Activated naive CD8-positive, alpha-beta T cell treated with anti-CD3 and anti-CD28 coated beads for 36 hours (primary cell): ENCODE measurements at regions not wholly inside any gene's neighbourhood (a gene's known extent, or its start where the extent isn't known, plus 50 kb on each side); places are given as distances from the start of the nearest gene placed in this dataset.
A peak's percentile ranks its signal among the peaks of the same experiment; 100 is the strongest.

Experiments
- DNase-seq: peaks from one replicate; pipeline ENCODE4 v3.0.0; 2021
- H3K27ac Mint-ChIP-seq: one replicate; pipeline ENCODE4 v1.8.0; 2022; ENCODE audit warnings: mild to moderate bottlenecking, moderate library complexity, mixed read lengths
- H3K27me3 Mint-ChIP-seq: one replicate; pipeline ENCODE4 v1.8.0; 2022; ENCODE audit warnings: mild to moderate bottlenecking, mixed read lengths
- H3K36me3 Mint-ChIP-seq: one replicate; pipeline ENCODE4 v1.8.0; 2021; ENCODE audit warnings: mild to moderate bottlenecking, mixed read lengths
- H3K4me1 Mint-ChIP-seq: one replicate; pipeline ENCODE4 v1.8.0; 2021; ENCODE audit warnings: mixed read lengths
- H3K4me3 Mint-ChIP-seq: one replicate; pipeline ENCODE4 v1.8.0; 2022; ENCODE audit warnings: mild to moderate bottlenecking, moderate library complexity, mixed read lengths
- H3K9me3 Mint-ChIP-seq: one replicate; pipeline ENCODE4 v1.8.0; 2022; ENCODE audit warnings: mixed read lengths

GRCh38 chr4:111923786-111924185 is 221.5 kb upstream of the FAM241A start:
- no peaks in the 10 kb centered on the region for H3K9me3 Mint-ChIP-seq
- peaks cover 5% of the 10 kb centered on the region for H3K27me3 Mint-ChIP-seq
- no peak for DNase-seq
- no peaks in the 10 kb centered on the region for H3K36me3 Mint-ChIP-seq
- H3K27ac Mint-ChIP-seq = no peak overlapping the region
- H3K4me3 Mint-ChIP-seq = no peak overlapping the region
- H3K4me1 Mint-ChIP-seq = no peaks in the 10 kb centered on the region

- Mint-ChIP-seq H3K27ac (no peak overlapping the region), H3K4me1 (no peaks in the 10 kb centered on the region), H3K27me3 (peaks cover 7% of the 10 kb centered on the region), H3K4me3 (no peak overlapping the region), H3K36me3 (no peaks in the 10 kb centered on the region), H3K9me3 (no peaks in the 10 kb centered on the region)
- no peak for DNase-seq
Measured at GRCh38 chr4:111924696-111925095, 220.6 kb upstream of the FAM241A start.

GRCh38 chr4:111930659-111931058 is 214.6 kb upstream of the FAM241A start:
- H3K36me3 Mint-ChIP-seq = no peaks in the 10 kb centered on the region

GRCh38 chr4:111933703-111934102 is 211.6 kb upstream of the FAM241A start:
- Mint-ChIP-seq H3K4me3 (no peak overlapping the region), H3K36me3 (no peaks in the 10 kb centered on the region), H3K4me1 (no peaks in the 10 kb centered on the region), H3K27ac (no peak overlapping the region), H3K27me3 (peaks cover 21% of the 10 kb centered on the region), H3K9me3 (no peaks in the 10 kb centered on the region)
- DNase-seq = no peak

More at GRCh38 chr4:111930659-111931058, 214.6 kb upstream of the FAM241A start:
- Mint-ChIP-seq H3K27ac (no peak overlapping the region), H3K9me3 (no peaks in the 10 kb centered on the region), H3K4me1 (no peaks in the 10 kb centered on the region), H3K27me3 (peaks cover 22% of the 10 kb centered on the region), H3K4me3 (no peak overlapping the region)
- DNase-seq = no peak

GRCh38 chr4:111934314-111934713 is 210.9 kb upstream of the FAM241A start:
- H3K27me3 Mint-ChIP-seq = peaks cover 21% of the 10 kb centered on the region
- H3K9me3 Mint-ChIP-seq = no peaks in the 10 kb centered on the region
- H3K4me1 Mint-ChIP-seq = no peaks in the 10 kb centered on the region
- DNase-seq = no peak
- no peak overlapping the region for H3K4me3 Mint-ChIP-seq
- no peak overlapping the region for H3K27ac Mint-ChIP-seq
- no peaks in the 10 kb centered on the region for H3K36me3 Mint-ChIP-seq

- H3K27me3 Mint-ChIP-seq = peaks cover 10% of the 10 kb centered on the region
- no peaks in the 10 kb centered on the region for H3K9me3 Mint-ChIP-seq
- H3K27ac Mint-ChIP-seq = no peak overlapping the region
- H3K4me3 Mint-ChIP-seq = no peak overlapping the region
- H3K4me1 Mint-ChIP-seq = no peaks in the 10 kb centered on the region
- no peak for DNase-seq
- no peaks in the 10 kb centered on the region for H3K36me3 Mint-ChIP-seq
Measured at GRCh38 chr4:111937368-111937767, 207.9 kb upstream of the FAM241A start.

DNA sequence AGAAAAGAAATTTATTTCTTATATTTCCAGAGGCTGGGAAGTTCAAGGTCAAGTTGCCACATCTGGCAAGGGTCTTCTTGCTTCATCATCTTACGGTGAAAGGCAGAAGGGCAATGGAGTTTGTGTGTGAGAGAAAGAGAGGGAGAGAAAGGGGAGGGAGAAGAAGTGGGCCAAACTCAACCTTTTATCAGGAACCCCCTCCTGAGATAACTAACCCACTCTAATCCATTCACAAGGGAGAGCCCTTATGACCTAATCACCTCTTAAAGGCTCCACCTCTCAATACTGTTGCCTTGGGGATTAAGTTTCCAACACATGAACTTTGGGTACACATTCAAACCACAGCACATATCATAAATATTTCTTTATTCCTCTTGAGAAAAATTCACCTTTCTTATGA is 203.3 kb upstream of the FAM241A start:
- no peak for DNase-seq
- H3K9me3 Mint-ChIP-seq = no peaks in the 10 kb centered on the region
- H3K4me3 Mint-ChIP-seq = no peak overlapping the region
- peaks cover 6% of the 10 kb centered on the region for H3K4me1 Mint-ChIP-seq
- H3K27ac Mint-ChIP-seq = no peak overlapping the region
- no peaks in the 10 kb centered on the region for H3K36me3 Mint-ChIP-seq
- H3K27me3 Mint-ChIP-seq = peaks cover 5% of the 10 kb centered on the region

DNA sequence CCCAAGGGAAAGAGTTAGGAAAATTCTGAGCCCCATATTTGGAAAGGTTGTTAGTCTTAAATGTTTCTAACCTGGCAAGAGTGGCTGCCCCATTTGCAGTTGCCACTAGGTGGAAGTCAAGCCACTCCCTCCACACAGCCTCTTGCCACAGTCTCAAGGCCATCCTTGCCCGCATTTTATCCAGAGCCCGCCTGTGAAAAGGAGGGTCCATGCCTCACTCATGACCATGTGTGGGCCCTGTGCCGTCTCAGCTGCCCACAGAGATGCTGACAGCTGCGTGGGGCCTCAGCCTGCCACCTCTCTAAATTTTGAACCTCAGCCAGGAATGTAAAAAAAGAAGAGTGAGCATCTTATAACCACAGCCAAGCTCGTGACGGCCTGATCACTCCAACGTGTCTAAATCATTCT is 201.5 kb upstream of the FAM241A start:
- Mint-ChIP-seq H3K9me3 (no peaks in the 10 kb centered on the region), H3K27me3 (no peaks in the 10 kb centered on the region), H3K27ac (no peak overlapping the region), H3K4me3 (no peak overlapping the region), H3K36me3 (no peaks in the 10 kb centered on the region), H3K4me1 (peaks cover 6% of the 10 kb centered on the region)
- peak; percentile 1 for DNase-seq

DNA sequence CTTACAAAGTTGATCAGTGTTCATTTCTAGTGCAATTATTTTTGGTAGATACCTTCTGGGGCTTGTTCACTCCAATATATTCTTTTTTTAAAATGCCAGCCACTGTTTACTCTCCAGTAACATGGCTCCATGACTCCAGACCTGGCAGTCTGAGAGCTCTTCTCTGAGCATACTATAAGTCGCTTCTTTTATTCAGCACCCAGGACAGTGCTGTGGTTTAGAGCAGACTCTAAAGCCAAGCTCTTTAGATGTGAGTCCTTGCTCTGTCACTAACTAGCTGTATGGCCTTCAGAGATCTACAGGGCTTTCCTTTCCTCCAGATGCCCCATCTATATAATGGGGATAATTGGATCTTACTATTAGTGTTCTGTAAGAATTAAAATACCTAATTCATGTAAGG is 200.2 kb upstream of the FAM241A start:
- no peak for DNase-seq
- Mint-ChIP-seq H3K36me3 (no peaks in the 10 kb centered on the region), H3K27me3 (no peaks in the 10 kb centered on the region), H3K4me1 (peaks cover 6% of the 10 kb centered on the region), H3K27ac (no peak overlapping the region), H3K4me3 (no peak overlapping the region), H3K9me3 (peaks cover 5% of the 10 kb centered on the region)

- H3K27ac Mint-ChIP-seq = no peak overlapping the region
- peaks cover 11% of the 10 kb centered on the region for H3K9me3 Mint-ChIP-seq
- H3K36me3 Mint-ChIP-seq = no peaks in the 10 kb centered on the region
- no peak overlapping the region for H3K4me3 Mint-ChIP-seq
- no peak for DNase-seq
- peaks cover 6% of the 10 kb centered on the region for H3K4me1 Mint-ChIP-seq
- no peaks in the 10 kb centered on the region for H3K27me3 Mint-ChIP-seq
Measured at GRCh38 chr4:111946800-111947199, 198.5 kb upstream of the FAM241A start.

- no peak for DNase-seq
- no peak overlapping the region for H3K27ac Mint-ChIP-seq
- H3K27me3 Mint-ChIP-seq = no peaks in the 10 kb centered on the region
- H3K36me3 Mint-ChIP-seq = no peaks in the 10 kb centered on the region
- H3K4me1 Mint-ChIP-seq = no peaks in the 10 kb centered on the region
- no peak overlapping the region for H3K4me3 Mint-ChIP-seq
- peaks cover 11% of the 10 kb centered on the region for H3K9me3 Mint-ChIP-seq
Measured at GRCh38 chr4:111952688-111953087, 192.6 kb upstream of the FAM241A start.

- Mint-ChIP-seq H3K4me1 (no peaks in the 10 kb centered on the region), H3K27me3 (no peaks in the 10 kb centered on the region), H3K4me3 (no peak overlapping the region), H3K36me3 (no peaks in the 10 kb centered on the region), H3K27ac (no peak overlapping the region), H3K9me3 (peaks cover 9% of the 10 kb centered on the region)
- no peak for DNase-seq
Measured at GRCh38 chr4:111954550-111954949, 190.7 kb upstream of the FAM241A start.

DNA sequence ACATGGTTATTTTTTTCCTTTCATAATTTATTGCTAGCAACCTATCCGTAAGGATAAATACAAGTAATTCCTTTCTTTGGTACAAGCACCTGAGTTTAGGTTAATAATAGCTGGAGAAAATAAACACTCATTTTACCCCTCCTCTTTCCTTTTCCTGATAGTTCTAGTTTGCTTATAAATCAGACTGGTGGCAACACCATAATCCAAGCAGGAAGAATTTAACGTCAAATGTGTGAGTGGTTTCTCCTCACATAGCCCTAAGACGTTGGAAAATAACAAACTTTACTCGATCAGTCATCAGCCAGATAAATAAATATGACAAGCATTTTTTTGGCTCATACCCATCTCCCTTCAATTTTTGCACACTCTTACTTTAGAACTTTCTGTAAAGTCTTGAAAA is 190.3 kb upstream of the FAM241A start:
- no peak for DNase-seq
- H3K27me3 Mint-ChIP-seq = no peaks in the 10 kb centered on the region
- no peaks in the 10 kb centered on the region for H3K4me1 Mint-ChIP-seq
- H3K27ac Mint-ChIP-seq = no peak overlapping the region
- H3K36me3 Mint-ChIP-seq = no peaks in the 10 kb centered on the region
- peaks cover 7% of the 10 kb centered on the region for H3K9me3 Mint-ChIP-seq
- H3K4me3 Mint-ChIP-seq = no peak overlapping the region

DNA sequence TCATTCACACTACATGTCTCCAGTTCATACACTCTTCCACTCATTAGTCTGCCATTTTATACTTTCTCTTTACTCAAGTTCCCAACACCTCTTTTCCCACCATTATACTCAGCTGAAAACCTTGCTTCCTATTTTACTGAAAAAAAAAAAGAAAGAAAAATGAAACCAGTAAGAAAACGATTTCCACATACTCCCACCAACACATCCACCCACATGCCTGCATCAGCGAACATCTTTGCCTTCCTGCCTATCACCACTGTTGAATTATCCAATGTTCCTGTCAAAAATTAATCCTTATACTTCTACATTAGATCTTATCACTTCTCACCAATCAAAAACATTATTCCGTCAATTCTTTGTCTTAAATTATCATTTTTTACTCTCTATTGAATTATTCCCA is 188.1 kb upstream of the FAM241A start:
- Mint-ChIP-seq H3K36me3 (no peaks in the 10 kb centered on the region), H3K27me3 (no peaks in the 10 kb centered on the region), H3K4me3 (no peak overlapping the region), H3K4me1 (no peaks in the 10 kb centered on the region), H3K9me3 (no peaks in the 10 kb centered on the region), H3K27ac (no peak overlapping the region)
- no peak for DNase-seq

- no peak for DNase-seq
- no peaks in the 10 kb centered on the region for H3K36me3 Mint-ChIP-seq
- H3K27ac Mint-ChIP-seq = no peak overlapping the region
- no peaks in the 10 kb centered on the region for H3K27me3 Mint-ChIP-seq
- no peak overlapping the region for H3K4me3 Mint-ChIP-seq
- H3K4me1 Mint-ChIP-seq = no peaks in the 10 kb centered on the region
- no peaks in the 10 kb centered on the region for H3K9me3 Mint-ChIP-seq
Measured at GRCh38 chr4:111957997-111958396, 187.3 kb upstream of the FAM241A start.

GRCh38 chr4:111959222-111959621 is 186.0 kb upstream of the FAM241A start:
- Mint-ChIP-seq H3K9me3 (no peaks in the 10 kb centered on the region), H3K4me1 (no peaks in the 10 kb centered on the region), H3K27me3 (no peaks in the 10 kb centered on the region), H3K4me3 (no peak overlapping the region), H3K27ac (no peak overlapping the region), H3K36me3 (no peaks in the 10 kb centered on the region)
- no peak for DNase-seq

DNA sequence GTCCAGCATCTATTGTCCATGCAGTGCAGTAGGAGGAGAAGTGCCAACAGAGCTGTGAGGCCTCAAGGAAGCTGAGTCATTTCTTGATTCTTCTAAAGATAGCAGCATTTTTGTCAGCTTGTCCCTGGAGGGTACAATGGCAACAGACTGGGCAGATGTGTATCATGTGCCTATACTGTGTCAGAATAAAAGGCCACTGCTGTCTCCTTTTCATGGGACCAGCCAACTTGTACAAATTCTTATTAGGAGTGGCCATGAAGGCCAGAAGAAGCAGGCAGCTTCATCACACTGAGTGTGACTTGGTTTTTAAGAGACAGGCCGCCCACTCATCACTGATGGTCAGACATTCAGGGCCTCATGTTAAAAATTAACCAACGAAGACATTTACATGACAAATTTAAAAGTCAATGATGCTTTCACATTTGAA is 185.0 kb upstream of the FAM241A start:
- no peak overlapping the region for H3K4me3 Mint-ChIP-seq
- no peaks in the 10 kb centered on the region for H3K9me3 Mint-ChIP-seq
- no peak for DNase-seq
- H3K36me3 Mint-ChIP-seq = no peaks in the 10 kb centered on the region
- H3K27ac Mint-ChIP-seq = no peak overlapping the region
- no peaks in the 10 kb centered on the region for H3K27me3 Mint-ChIP-seq
- no peaks in the 10 kb centered on the region for H3K4me1 Mint-ChIP-seq
